ENCODE measurements at regions not wholly inside any gene's neighbourhood (a gene's known extent, or its start where the extent isn't known, plus 50 kb on each side); places are given as distances from the start of the nearest gene placed in this dataset.

DNA sequence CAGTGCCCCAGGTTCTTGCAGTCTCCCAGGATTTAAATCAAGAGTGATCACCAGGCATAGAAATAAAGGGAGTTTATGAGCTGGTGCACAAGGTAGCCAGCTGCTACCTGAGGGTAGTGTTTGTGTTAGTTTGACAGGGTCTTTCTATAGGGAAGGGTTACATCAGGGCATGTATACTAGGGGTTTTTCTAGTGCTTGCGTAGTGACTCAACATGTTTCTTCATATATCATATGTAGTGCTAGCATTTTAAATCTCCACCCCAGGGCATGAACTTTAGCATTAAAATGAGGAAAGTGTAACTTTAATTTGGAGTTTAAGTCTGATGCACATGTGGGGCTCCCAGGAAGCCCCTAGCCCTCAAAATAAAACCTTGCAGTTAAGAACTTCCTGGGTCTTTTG lies 86.5 kb upstream of the TNR start:
- BruUV-seq (replicated peaks), result no TSS peak
- H3K9ac ChIP-seq (ENCODE audit: low read length), result no peak overlapping the region
- no peaks in the 10 kb centered on the region for H3K79me2 ChIP-seq (ENCODE audit: insufficient read depth, low read length)
- ChIA-PET POLR2A (no interaction called here), RAD21 (ENCODE audit: low non-redundant PET in 1 of 2, low total read pairs in 2 of 2, uncharacterized antibody in 2 of 2, unreplicated experiment in 2 of 2) (no interaction called here), CTCF (no interaction called here)
- no peaks in the 10 kb centered on the region for H3K9me3 ChIP-seq (ENCODE audit: control insufficient read depth in 1 of 2, insufficient read depth in 1 of 2, low read depth in 1 of 2, low read length in 2 of 2)
- H2AFZ ChIP-seq (ENCODE audit: low read depth, low read length, poor library complexity, severe bottlenecking), result no peak overlapping the region
- H3K27me3 ChIP-seq (ENCODE audit: insufficient read depth, low read length), result no peaks in the 10 kb centered on the region; the same call in 1 of the 2 replicates
- no peaks in the 10 kb centered on the region; the same call in 1 of the 2 replicates for H3K9me2 ChIP-seq (ENCODE audit: insufficient read depth)
- no peak for TF ChIP-seq EGR1 (IDR thresholded peaks at IDR 0.05; ENCODE audit: low read depth)
- no peak for TF ChIP-seq CBX3 (IDR thresholded peaks at IDR 0.05; ENCODE audit: low read depth)
- no peak for TF ChIP-seq YY1 (IDR thresholded peaks at IDR 0.05; ENCODE audit: extremely low read depth, insufficient replicate concordance, low read depth, low read length)
- TF ChIP-seq EZH2phosphoT487 (IDR thresholded peaks at IDR 0.05; ENCODE audit: borderline replicate concordance), result no peak
- no peaks in the 10 kb centered on the region for H3K4me1 ChIP-seq (ENCODE audit: control insufficient read depth in 1 of 2, insufficient read depth in 2 of 2, low read length in 2 of 2)
- intact Hi-C loops (cut with micrococcal nuclease), result no loop called here
- no peak overlapping the region for H3K4me3 ChIP-seq (replicated peaks in 1 of 2; ENCODE audit: low read depth in 1 of 2, low read length in 2 of 2)
- no peak overlapping the region for H3K27ac ChIP-seq (ENCODE audit: low read depth, low read length)
- ATAC-seq (no peak), DNase-seq (ENCODE audit: low read depth, low spot score) (no peak)
- H3K4me2 ChIP-seq (ENCODE audit: low read length), result no peak overlapping the region
- no peaks in the 10 kb centered on the region for H4K20me1 ChIP-seq (ENCODE audit: insufficient read depth)
- no peaks in the 10 kb centered on the region for H3K36me3 ChIP-seq (ENCODE audit: control insufficient read depth in 1 of 2, insufficient read depth in 2 of 2, low read length in 2 of 2)

DNA sequence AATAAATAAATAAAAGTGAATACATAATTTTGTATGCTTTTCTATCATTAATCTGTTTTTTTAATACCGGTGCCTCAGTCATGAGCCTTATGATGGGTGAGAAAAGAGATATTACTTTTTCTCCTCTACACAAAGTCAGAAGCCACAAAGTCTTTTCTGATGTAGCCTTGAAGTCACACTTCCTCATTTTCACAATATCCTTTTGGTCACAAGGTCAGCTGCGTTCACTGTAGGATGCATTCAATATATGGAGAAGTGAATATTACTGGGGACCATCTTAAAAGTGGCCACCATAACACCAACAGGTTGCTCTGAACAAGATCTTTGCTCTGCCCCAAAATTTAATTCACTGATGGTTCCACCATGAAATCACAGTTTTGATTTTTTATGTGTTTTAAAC lies 83.3 kb upstream of the TNR start:
- RAD21 ChIA-PET (ENCODE audit: low non-redundant PET in 1 of 2, low total read pairs in 2 of 2, uncharacterized antibody in 2 of 2, unreplicated experiment in 2 of 2), result no interaction called here
- no peak overlapping the region for H3K4me3 ChIP-seq (replicated peaks in 1 of 2; ENCODE audit: low read depth in 1 of 2, low read length in 2 of 2)
- no peaks in the 10 kb centered on the region for H3K9me3 ChIP-seq (ENCODE audit: control insufficient read depth in 1 of 2, insufficient read depth in 1 of 2, low read depth in 1 of 2, low read length in 2 of 2)
- H3K9ac ChIP-seq (ENCODE audit: low read length), result no peak overlapping the region
- no peaks in the 10 kb centered on the region for H3K36me3 ChIP-seq (ENCODE audit: control insufficient read depth in 1 of 2, insufficient read depth in 2 of 2, low read length in 2 of 2)
- no peak for TF ChIP-seq EZH2 (IDR thresholded peaks at IDR 0.05)
- TF ChIP-seq ELF1 (IDR thresholded peaks at IDR 0.05; ENCODE audit: borderline replicate concordance, low read depth), result no peak
- no peak for TF ChIP-seq SIN3A (IDR thresholded peaks at IDR 0.05; ENCODE audit: low read depth)
- no peak for TF ChIP-seq RAD21 (IDR thresholded peaks at IDR 0.05; ENCODE audit: low read depth)
- TF ChIP-seq ZNF274 (IDR thresholded peaks at IDR 0.05; ENCODE audit: low read depth, low read length), result no peak
- TF ChIP-seq EGR1 (IDR thresholded peaks at IDR 0.05; ENCODE audit: low read depth), result no peak
- no peak for TF ChIP-seq SP1 (IDR thresholded peaks at IDR 0.05; ENCODE audit: low read depth)
- no peak for TF ChIP-seq CBX3 (IDR thresholded peaks at IDR 0.05; ENCODE audit: low read depth)
- TF ChIP-seq TCF7L2 (IDR thresholded peaks at IDR 0.05; ENCODE audit: borderline replicate concordance, extremely low read depth, insufficient read depth, insufficient read length), result no peak
- CTCF ChIA-PET, result no interaction called here
- intact Hi-C loops (cut with micrococcal nuclease), result no loop called here
- no peak for ATAC-seq
- no peaks in the 10 kb centered on the region for H3K4me1 ChIP-seq (ENCODE audit: control insufficient read depth in 1 of 2, insufficient read depth in 2 of 2, low read length in 2 of 2)
- H4K20me1 ChIP-seq (ENCODE audit: insufficient read depth), result no peaks in the 10 kb centered on the region
- H3K27me3 ChIP-seq (ENCODE audit: insufficient read depth, low read length), result no peaks in the 10 kb centered on the region; the same call in none of the 2 replicates
- no peaks in the 10 kb centered on the region; the same call in 1 of the 2 replicates for H3K9me2 ChIP-seq (ENCODE audit: insufficient read depth)
- H3K4me2 ChIP-seq (ENCODE audit: low read length), result no peak overlapping the region
- POLR2A ChIA-PET, result no interaction called here
- no peak overlapping the region for H3K27ac ChIP-seq (ENCODE audit: low read depth, low read length)
- BruUV-seq (replicated peaks), result no TSS peak
- DNase-seq (ENCODE audit: low read depth, low spot score), result no peak
- no peak overlapping the region for H2AFZ ChIP-seq (ENCODE audit: low read depth, low read length, poor library complexity, severe bottlenecking)
- H3K79me2 ChIP-seq (ENCODE audit: insufficient read depth, low read length), result no peaks in the 10 kb centered on the region
